Gastroesophageal sphincter (tissue), 4 donors: ENCODE measurements at regions not wholly inside any gene's neighbourhood (a gene's known extent, or its start where the extent isn't known, plus 50 kb on each side); places are given as distances from the start of the nearest gene placed in this dataset.
"Not testable (repeated sequence)": the region's sequence is repeated elsewhere in the genome, so short reads cannot be mapped to it uniquely, and the experiment has no call there.

Experiments used
- ATAC-seq: fragments of 150-250 bp; one replicate; pipeline ENCODE4 v1.9.1; 2016; ENCODE audit warnings: mild to moderate bottlenecking, moderate library complexity
- H3K27ac ChIP-seq, 4 donors: fragments of 200-600 bp; sonication (generic) in 3 of 4; 1 replicate in 3 of 4; 2 replicates in 1 of 4; pipeline ENCODE4 v1.5.1; 2016 to 2019
- H3K27me3 ChIP-seq: fragments of 200-600 bp; sonication (generic); one replicate; pipeline ENCODE4 v1.5.1; 2019
- H3K36me3 ChIP-seq, 2 donors: fragments of 200-600 bp; sonication (generic); one replicate each; pipeline ENCODE4 v1.5.1; 2019; ENCODE audit warnings: control low read depth in 1 of 2
- H3K4me1 ChIP-seq, 3 donors: fragments of 200-600 bp; sonication (generic); 1 replicate in 2 of 3; 2 replicates in 1 of 3; pipeline ENCODE4 v1.5.1; 2016 to 2019; ENCODE audit warnings: control low read depth in 2 of 3
- H3K4me3 ChIP-seq, 2 donors: fragments of 200-600 bp; sonication (generic); one replicate each; pipeline ENCODE4 v1.5.1; 2019; ENCODE audit warnings: mild to moderate bottlenecking in 1 of 2, moderate library complexity in 1 of 2
- H3K9me3 ChIP-seq, 3 donors: fragments of 200-600 bp; sonication (generic); one replicate each; pipeline ENCODE4 v1.5.1; 2017 to 2019; ENCODE audit warnings: control low read depth in 2 of 3
- EP300 ChIP-seq: sonication (generic); formaldehyde crosslinking; IDR thresholded peaks from one replicate; pipeline ENCODE4 v1.6.1; 2017; ENCODE audit warnings: antibody characterized with exemption, mild to moderate bottlenecking
- POLR2A ChIP-seq, 2 donors: fragments of 450-650 bp; IDR thresholded peaks; one replicate each; pipeline ENCODE4 v1.6.1; 2017; ENCODE audit warnings: antibody characterized with exemption in 2 of 2, mild to moderate bottlenecking in 2 of 2, moderate library complexity in 1 of 2
- POLR2AphosphoS5 ChIP-seq: sonication (generic); formaldehyde crosslinking; IDR thresholded peaks from one replicate; pipeline ENCODE4 v1.6.1; 2017; ENCODE audit warnings: antibody characterized with exemption
- WGBS, 2 donors: methylation state at CpG; one replicate each; pipeline ENCODE4 v1.1.5; 2018; ENCODE audit warnings: low coverage in 1 of 2; 5-methylcytosine and 5-hydroxymethylcytosine counted together
- TF ChIP-seq, protein P1 (sequence below), 4 experiments: fragments of 200-600 bp in 2 of 4; fragments of 450-650 bp in 2 of 4; sonication (generic) in 1 of 4; IDR thresholded peaks; one replicate each; pipeline ENCODE4 v1.5.1; 2017 to 2019; ENCODE audit warnings: antibody characterized with exemption in 4 of 4, mild to moderate bottlenecking in 2 of 4, moderate library complexity in 2 of 4

DNA sequence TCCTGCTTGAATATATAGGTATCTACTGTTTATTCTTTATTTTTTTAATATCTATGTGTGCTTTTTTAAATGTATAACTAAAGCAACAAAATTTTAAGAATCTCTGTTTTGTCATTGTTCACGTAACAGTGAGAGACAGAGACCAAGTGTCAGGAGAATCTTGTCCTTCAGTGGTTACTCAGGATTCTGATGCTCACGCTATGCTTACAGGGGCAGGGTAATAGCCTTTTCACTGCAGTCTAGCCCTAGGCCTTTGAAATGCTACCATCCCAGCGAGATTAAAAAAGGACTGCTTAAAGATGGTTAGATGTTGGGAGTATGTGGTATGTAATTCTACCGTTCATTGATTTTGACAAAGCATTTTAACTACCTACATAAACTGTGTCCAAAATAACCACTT is 71.6 kb upstream of the EGFR start:
- no peak for TF ChIP-seq EP300
- H3K36me3 ChIP-seq: no peaks in the 10 kb centered on the region
- H3K9me3 ChIP-seq: no peaks in the 10 kb centered on the region
- H3K4me3 ChIP-seq: no peak overlapping the region
- peak overlapping the region in 1 of 4 donors; percentile 12 for H3K27ac ChIP-seq
- 59 to 77% methylated on average over 3 to 4 of the region's 4 CpGs for WGBS, 2 donors
- ATAC-seq: no peak
- peaks cover 0 to 11% (median 0%) of the 10 kb centered on the region in 3 donors for H3K4me1 ChIP-seq
- H3K27me3 ChIP-seq: no peaks in the 10 kb centered on the region

DNA sequence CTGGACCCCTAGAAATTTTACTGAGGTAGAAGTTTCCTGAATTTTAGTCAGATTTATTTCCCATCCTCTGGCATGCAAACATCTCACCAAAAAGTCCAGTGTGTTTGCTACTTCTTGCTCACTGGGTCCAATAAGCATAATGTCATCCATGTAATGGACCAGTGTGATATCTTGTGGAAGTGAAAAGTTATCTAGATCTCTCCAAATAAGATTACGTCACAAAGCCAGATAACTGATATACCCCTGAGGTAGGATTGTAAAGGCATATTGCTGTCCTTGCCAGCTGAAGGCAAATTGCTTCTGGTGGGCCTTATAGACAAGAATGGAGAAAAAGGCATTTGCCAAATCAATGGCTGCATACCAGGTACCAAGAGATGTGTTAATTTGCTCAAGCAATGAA is 69.3 kb upstream of the EGFR start:
- H3K9me3 ChIP-seq, H3K4me1 ChIP-seq, H3K27ac ChIP-seq, H3K4me3 ChIP-seq, ATAC-seq, H3K27me3 ChIP-seq, H3K36me3 ChIP-seq: not testable (repeated sequence)
- WGBS, 2 donors: 100% methylated on average over 1 of the region's 1 CpG

DNA sequence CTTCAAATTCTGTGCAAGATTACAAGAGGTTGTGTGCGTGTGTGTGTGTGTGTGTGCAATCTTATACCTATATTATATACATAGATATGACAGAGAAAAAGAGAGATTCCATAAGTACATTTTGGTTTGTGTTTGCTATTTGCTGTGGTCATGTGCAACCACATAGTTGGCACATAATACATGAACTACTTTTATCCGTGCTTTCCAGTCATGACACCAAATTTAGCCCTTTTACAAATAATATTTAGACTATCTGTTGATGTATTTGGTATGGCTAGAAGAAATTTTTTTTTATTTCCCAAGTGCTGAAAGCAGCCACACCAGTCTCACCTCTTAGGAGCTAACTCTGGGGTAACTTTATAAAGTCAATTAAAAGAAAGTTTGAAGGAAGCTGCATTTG is 63.5 kb upstream of the EGFR start:
- Histone ChIP-seq H3K4me1 (peaks cover 0 to 22% (median 0%) of the 10 kb centered on the region in 3 donors), H3K27me3 (no peaks in the 10 kb centered on the region), H3K9me3 (no peaks in the 10 kb centered on the region), H3K27ac (peak overlapping the region in 1 of 4 donors; percentile 25), H3K36me3 (no peaks in the 10 kb centered on the region), H3K4me3 (no peak overlapping the region)
- no peak for ATAC-seq
- WGBS, 2 donors: 43 to 62% methylated on average over 2 of the region's 2 CpGs
- TF ChIP-seq POLR2A (IDR thresholded peaks at IDR 0.05) (no peak), POLR2AphosphoS5 (no peak), EP300 (no peak)
- TF ChIP-seq, protein P1, sequence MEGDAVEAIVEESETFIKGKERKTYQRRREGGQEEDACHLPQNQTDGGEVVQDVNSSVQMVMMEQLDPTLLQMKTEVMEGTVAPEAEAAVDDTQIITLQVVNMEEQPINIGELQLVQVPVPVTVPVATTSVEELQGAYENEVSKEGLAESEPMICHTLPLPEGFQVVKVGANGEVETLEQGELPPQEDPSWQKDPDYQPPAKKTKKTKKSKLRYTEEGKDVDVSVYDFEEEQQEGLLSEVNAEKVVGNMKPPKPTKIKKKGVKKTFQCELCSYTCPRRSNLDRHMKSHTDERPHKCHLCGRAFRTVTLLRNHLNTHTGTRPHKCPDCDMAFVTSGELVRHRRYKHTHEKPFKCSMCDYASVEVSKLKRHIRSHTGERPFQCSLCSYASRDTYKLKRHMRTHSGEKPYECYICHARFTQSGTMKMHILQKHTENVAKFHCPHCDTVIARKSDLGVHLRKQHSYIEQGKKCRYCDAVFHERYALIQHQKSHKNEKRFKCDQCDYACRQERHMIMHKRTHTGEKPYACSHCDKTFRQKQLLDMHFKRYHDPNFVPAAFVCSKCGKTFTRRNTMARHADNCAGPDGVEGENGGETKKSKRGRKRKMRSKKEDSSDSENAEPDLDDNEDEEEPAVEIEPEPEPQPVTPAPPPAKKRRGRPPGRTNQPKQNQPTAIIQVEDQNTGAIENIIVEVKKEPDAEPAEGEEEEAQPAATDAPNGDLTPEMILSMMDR (IDR thresholded peaks at IDR 0.05): no peak

DNA sequence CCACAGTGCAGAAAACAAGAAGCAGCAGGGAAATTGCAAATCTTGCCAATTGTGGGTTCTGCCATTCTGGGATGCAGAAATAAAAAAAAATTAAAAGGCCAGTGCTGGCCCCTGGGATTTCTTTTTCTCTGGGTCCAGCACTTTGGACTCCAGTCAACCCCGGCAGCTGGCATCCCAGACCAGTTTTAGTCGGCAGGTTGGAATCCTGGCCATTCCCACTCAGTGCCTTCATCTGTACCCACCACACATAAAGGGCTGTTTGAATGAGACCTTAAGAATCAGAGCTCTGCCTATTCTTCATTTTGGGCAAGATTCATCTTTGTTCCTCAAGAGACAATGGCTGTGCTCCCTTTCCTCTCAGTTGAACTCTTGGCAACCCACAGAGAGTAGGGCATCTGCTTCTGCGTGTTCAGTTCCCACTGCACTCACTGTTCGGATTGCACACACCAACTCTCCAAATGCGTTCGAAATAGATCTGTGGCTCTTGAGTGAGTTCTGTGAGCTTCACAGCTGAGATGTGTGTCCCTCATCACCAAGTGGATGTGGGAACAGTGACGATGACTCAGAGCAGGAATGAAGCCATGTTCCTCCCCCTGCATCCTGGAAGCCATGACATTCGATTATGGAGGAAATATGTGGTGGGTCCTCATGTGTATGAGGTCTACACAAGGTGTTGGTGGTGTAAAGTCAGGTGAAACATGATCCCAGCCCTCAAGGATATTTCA is 63.0 kb upstream of the EGFR start:
- TF ChIP-seq, protein P1 (IDR thresholded peaks at IDR 0.05): no peak
- no peak for TF ChIP-seq EP300
- TF ChIP-seq POLR2AphosphoS5: no peak
- no peak for TF ChIP-seq POLR2A (IDR thresholded peaks at IDR 0.05)
- H3K27me3 ChIP-seq: no peaks in the 10 kb centered on the region
- peak overlapping the region in 1 of 4 donors; percentile 25 for H3K27ac ChIP-seq
- H3K4me1 ChIP-seq: peaks cover 0 to 22% (median 0%) of the 10 kb centered on the region in 3 donors
- H3K36me3 ChIP-seq: no peaks in the 10 kb centered on the region
- ATAC-seq: no peak
- H3K9me3 ChIP-seq: no peaks in the 10 kb centered on the region
- no peak overlapping the region for H3K4me3 ChIP-seq
- WGBS, 2 donors: 81 to 82% methylated on average over 5 to 8 of the region's 8 CpGs

DNA sequence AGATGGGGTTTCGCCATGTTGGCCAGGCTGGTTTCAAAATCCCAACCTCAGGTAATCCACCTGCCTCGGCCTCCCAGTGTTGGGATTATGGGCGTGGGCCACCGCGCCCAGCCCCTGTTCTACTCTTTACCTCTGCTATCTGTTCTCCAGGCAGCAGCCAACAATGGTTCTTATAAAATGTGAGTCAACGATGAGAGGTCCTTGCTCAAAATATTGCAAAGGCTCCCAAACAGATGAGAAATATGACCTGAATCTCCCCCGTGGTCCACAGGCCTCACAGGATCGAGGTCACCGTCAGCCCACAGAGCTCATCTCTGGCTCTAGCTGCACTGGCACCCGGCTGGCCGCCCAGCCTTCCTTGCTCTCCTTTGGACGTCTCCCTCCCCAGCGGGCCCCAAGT is 62.0 kb upstream of the EGFR start:
- Histone ChIP-seq H3K27ac (no peak overlapping the region), H3K4me1 (peaks cover 0 to 22% (median 0%) of the 10 kb centered on the region in 3 donors), H3K36me3 (no peaks in the 10 kb centered on the region), H3K4me3 (no peak overlapping the region), H3K9me3 (no peaks in the 10 kb centered on the region), H3K27me3 (no peaks in the 10 kb centered on the region)
- ATAC-seq: no peak
- 87 to 100% methylated on average over 6 to 8 of the region's 13 CpGs for WGBS, 2 donors
- TF ChIP-seq POLR2A (IDR thresholded peaks at IDR 0.05) (no peak), POLR2AphosphoS5 (no peak), EP300 (no peak)
- TF ChIP-seq, protein P1 (IDR thresholded peaks at IDR 0.05): no peak

DNA sequence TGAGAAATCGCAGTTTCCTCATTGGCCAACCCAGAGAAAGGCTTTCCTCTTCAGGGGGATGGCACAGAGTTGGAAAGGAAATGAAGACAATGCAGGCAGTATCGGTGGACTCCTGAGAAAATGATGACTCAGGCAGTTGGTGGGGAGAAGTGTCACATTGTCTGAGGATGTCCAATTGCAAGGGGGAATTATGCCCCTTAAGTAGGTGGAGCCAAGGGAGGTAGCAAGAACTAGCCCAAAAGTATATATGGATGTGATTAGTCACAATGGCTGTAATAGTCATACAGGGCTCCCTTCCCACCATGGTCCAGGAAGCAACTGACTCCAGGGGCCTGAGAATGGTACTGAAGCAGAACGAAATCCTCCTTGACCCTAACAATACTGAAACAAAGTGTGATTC is 58.3 kb upstream of the EGFR start:
- TF ChIP-seq POLR2AphosphoS5 (no peak), EP300 (no peak), POLR2A (IDR thresholded peaks at IDR 0.05) (no peak)
- TF ChIP-seq, protein P1 (IDR thresholded peaks at IDR 0.05): no peak
- H3K4me1 ChIP-seq: peaks cover 0 to 8% (median 0%) of the 10 kb centered on the region in 3 donors
- WGBS, 2 donors: 75% methylated on average over 2 to 3 of the region's 3 CpGs
- no peak for ATAC-seq
- peaks cover 0 to 3% (median 0%) of the 10 kb centered on the region in 3 donors for H3K9me3 ChIP-seq
- H3K36me3 ChIP-seq: no peaks in the 10 kb centered on the region
- H3K27ac ChIP-seq: no peak overlapping the region
- H3K4me3 ChIP-seq: no peak overlapping the region
- no peaks in the 10 kb centered on the region for H3K27me3 ChIP-seq
